Liver (tissue), 8 donors: ENCODE measurements at regions not wholly inside any gene's neighbourhood (a gene's known extent, or its start where the extent isn't known, plus 50 kb on each side); places are given as distances from the start of the nearest gene placed in this dataset.

Experiments
- DNase-seq: peaks from one replicate; pipeline ENCODE4 v3.0.0-alpha.2; 2017; ENCODE audit warnings: low spot score
- H3K27ac ChIP-seq, 2 donors: one replicate each; pipeline ENCODE4 v1.7.0; 2013; ENCODE audit warnings: inconsistent platforms in 2 of 2, low read length in 2 of 2, control low read depth in 1 of 2, low read depth in 1 of 2, mild to moderate bottlenecking in 1 of 2
- H3K27me3 ChIP-seq, 4 donors: one replicate each; pipeline versions ENCODE4 v1.6.1 to v1.7.0; 2013; ENCODE audit warnings: low read length in 3 of 4, inconsistent platforms in 1 of 4, mild to moderate bottlenecking in 1 of 4, moderate library complexity in 1 of 4; ENCODE audit not compliant: control insufficient read depth in 4 of 4, insufficient read depth in 4 of 4
- H3K36me3 ChIP-seq, 4 donors: one replicate each; pipeline versions ENCODE4 v1.6.1 to v1.7.0; 2013; ENCODE audit warnings: low read length in 3 of 4, mild to moderate bottlenecking in 3 of 4, low read depth in 1 of 4, moderate library complexity in 1 of 4; ENCODE audit not compliant: control insufficient read depth in 4 of 4, insufficient read depth in 3 of 4
- H3K4me1 ChIP-seq, 4 donors: one replicate each; pipeline versions ENCODE4 v1.6.1 to v1.7.0; 2013; ENCODE audit warnings: low read length in 3 of 4, mild to moderate bottlenecking in 3 of 4, moderate library complexity in 1 of 4; ENCODE audit not compliant: control insufficient read depth in 4 of 4, insufficient read depth in 4 of 4
- H3K4me3 ChIP-seq, 3 donors: one replicate each; pipeline versions ENCODE4 v1.6.1 to v1.7.0; 2013; ENCODE audit warnings: low read length in 3 of 3, control low read depth in 1 of 3, low read depth in 1 of 3, mild to moderate bottlenecking in 1 of 3
- H3K9ac ChIP-seq, 2 donors: one replicate each; pipeline ENCODE4 v1.7.0; 2013; ENCODE audit warnings: low read length in 2 of 2, mild to moderate bottlenecking in 2 of 2, moderate library complexity in 2 of 2, control low read depth in 1 of 2, low read depth in 1 of 2
- H3K9me3 ChIP-seq, 4 donors: one replicate each; pipeline versions ENCODE4 v1.6.1 to v1.7.0; 2013; ENCODE audit warnings: low read length in 3 of 4; ENCODE audit not compliant: control insufficient read depth in 4 of 4
- ATF3 ChIP-seq: IDR thresholded peaks from 2 replicates; pipeline ENCODE4 v1.6.1; 2016; ENCODE audit warnings: antibody characterized with exemption
- CTCF ChIP-seq: fragments of 150-350 bp; IDR thresholded peaks from 2 replicates; pipeline ENCODE4 v1.5.1; 2017; ENCODE audit warnings: improper control_type of control experiment, low read depth, low read length; ENCODE audit not compliant: missing input control
- EGR1 ChIP-seq, 2 donors: IDR thresholded peaks; 2 replicates each; pipeline ENCODE4 v1.6.1; 2016 to 2018; ENCODE audit warnings: antibody characterized with exemption in 2 of 2, low read depth in 2 of 2
- FOXA2 ChIP-seq: IDR thresholded peaks from 2 replicates; pipeline ENCODE4 v1.6.1; 2016; ENCODE audit warnings: antibody characterized with exemption
- GABPA ChIP-seq, 2 donors: IDR thresholded peaks in 1 of 2; conservative IDR thresholded peaks in 1 of 2; 2 replicates each; pipeline ENCODE4 v1.6.1; 2016; ENCODE audit warnings: antibody characterized with exemption in 2 of 2, mild to moderate bottlenecking in 1 of 2, moderate library complexity in 1 of 2
- HNF4A ChIP-seq, 2 donors: conservative IDR thresholded peaks; 2 replicates each; pipeline ENCODE4 v1.6.1; 2016; ENCODE audit warnings: antibody characterized with exemption in 2 of 2, mild to moderate bottlenecking in 2 of 2
- HNF4G ChIP-seq: IDR thresholded peaks from 2 replicates; pipeline ENCODE4 v1.6.1; 2016; ENCODE audit warnings: antibody characterized with exemption
- JUND ChIP-seq, 2 donors: IDR thresholded peaks; 2 replicates each; pipeline ENCODE4 v1.6.1; 2016; ENCODE audit warnings: antibody characterized with exemption in 2 of 2
- MAX ChIP-seq: IDR thresholded peaks from 2 replicates; pipeline ENCODE4 v1.6.1; 2016; ENCODE audit warnings: antibody characterized with exemption
- NR2F2 ChIP-seq: IDR thresholded peaks from 2 replicates; pipeline ENCODE4 v1.6.1; 2016; ENCODE audit warnings: antibody characterized with exemption
- RAD21 ChIP-seq, 2 donors: IDR thresholded peaks; 2 replicates each; pipeline ENCODE4 v1.6.1; 2016; ENCODE audit warnings: antibody characterized with exemption in 2 of 2, mild to moderate bottlenecking in 2 of 2
- REST ChIP-seq: IDR thresholded peaks from 2 replicates; pipeline ENCODE4 v1.6.1; 2016; ENCODE audit warnings: antibody characterized with exemption, mild to moderate bottlenecking
- RXRA ChIP-seq, 2 donors: IDR thresholded peaks; 2 replicates each; pipeline ENCODE4 v1.6.1; 2017 to 2018; ENCODE audit warnings: antibody characterized with exemption in 2 of 2, mild to moderate bottlenecking in 1 of 2
- SP1 ChIP-seq: IDR thresholded peaks from 2 replicates; pipeline ENCODE4 v1.6.1; 2018; ENCODE audit warnings: antibody characterized with exemption, mild to moderate bottlenecking
- YY1 ChIP-seq: IDR thresholded peaks from 2 replicates; pipeline ENCODE4 v1.6.1; 2016; ENCODE audit warnings: antibody characterized with exemption, mild to moderate bottlenecking
- ZBTB33 ChIP-seq: IDR thresholded peaks from 2 replicates; pipeline ENCODE4 v1.6.1; 2016; ENCODE audit warnings: antibody characterized with exemption
- WGBS: extraction: QIAGEN DNeasy Blood & Tissue Kit; methylation state at CpG from one replicate; pipeline ENCODE4 v1.1.7; 2013; 5-methylcytosine and 5-hydroxymethylcytosine counted together
- donor health status: healthy.
- donor health status: healthy.
- donor health status: healthy.
- donor health status: healthy.
- donor health status: healthy.

- H3K27me3 ChIP-seq, result no peaks in the 10 kb centered on the region
- H3K9ac ChIP-seq, result no peak overlapping the region
- no peak for TF ChIP-seq HNF4A (conservative IDR thresholded peaks at IDR 0.05)
- no peak for TF ChIP-seq FOXA2
- TF ChIP-seq ZBTB33, result no peak
- TF ChIP-seq YY1, result no peak
- TF ChIP-seq JUND (IDR thresholded peaks at IDR 0.05), result no peak
- no peak for TF ChIP-seq SP1
- TF ChIP-seq MAX, result no peak
- no peak for TF ChIP-seq HNF4G
- TF ChIP-seq CTCF, result no peak
- H3K27ac ChIP-seq, result no peak overlapping the region
- no peaks in the 10 kb centered on the region for H3K4me1 ChIP-seq
- H3K4me3 ChIP-seq, result no peak overlapping the region
- no peaks in the 10 kb centered on the region for H3K9me3 ChIP-seq
- no peaks in the 10 kb centered on the region for H3K36me3 ChIP-seq
- DNase-seq, result no peak
These were observed 307.9 kb upstream of the G2E3 start for GRCh38 chr14:30251017-30251416.

- Histone ChIP-seq H3K9me3 (no peaks in the 10 kb centered on the region), H3K36me3 (no peaks in the 10 kb centered on the region), H3K4me1 (no peaks in the 10 kb centered on the region), H3K27ac (no peak overlapping the region), H3K4me3 (no peak overlapping the region), H3K9ac (no peak overlapping the region), H3K27me3 (no peaks in the 10 kb centered on the region)
- TF ChIP-seq HNF4G, result no peak
- TF ChIP-seq ATF3, result no peak
- no peak for TF ChIP-seq MAX
- no peak for TF ChIP-seq RAD21 (IDR thresholded peaks at IDR 0.05)
- TF ChIP-seq HNF4A (conservative IDR thresholded peaks at IDR 0.05), result no peak
- no peak for TF ChIP-seq NR2F2
- TF ChIP-seq EGR1 (IDR thresholded peaks at IDR 0.05; ENCODE audit: low read depth in 2 of 2), result no peak
- TF ChIP-seq ZBTB33, result no peak
- no peak for TF ChIP-seq FOXA2
- TF ChIP-seq RXRA (IDR thresholded peaks at IDR 0.05), result no peak
- TF ChIP-seq REST, result no peak
- no peak for TF ChIP-seq CTCF
- TF ChIP-seq GABPA (IDR thresholded peaks at IDR 0.05 in 1 of 2, conservative IDR thresholded peaks at IDR 0.05 in 1 of 2), result no peak
- TF ChIP-seq YY1, result no peak
- no peak for DNase-seq
- WGBS, result 67% methylated on average over 6 of the region's 6 CpGs
These were observed 307.3 kb upstream of the G2E3 start for GRCh38 chr14:30251557-30252100.
